Tibial artery (tissue), 4 donors: ENCODE measurements at regions not wholly inside any gene's neighbourhood (a gene's known extent, or its start where the extent isn't known, plus 50 kb on each side); places are given as distances from the start of the nearest gene placed in this dataset.

Experiments used
- DNase-seq, 2 donors: peaks; one replicate each; pipeline ENCODE4 v3.0.0-alpha.2; 2019
- H3K27ac ChIP-seq, 2 donors: fragments of 200-600 bp; sonication (generic) in 1 of 2; 1 replicate in 1 of 2; 2 replicates in 1 of 2; pipeline ENCODE4 v1.5.1; 2018 to 2019; ENCODE audit warnings: mild to moderate bottlenecking in 1 of 2
- H3K27me3 ChIP-seq, 2 donors: fragments of 200-600 bp; sonication (generic) in 1 of 2; one replicate each; pipeline versions ENCODE4 v1.5.1 to v1.6.0; 2016 to 2019
- H3K36me3 ChIP-seq, 3 donors: fragments of 200-600 bp; sonication (generic) in 2 of 3; one replicate each; pipeline ENCODE4 v1.5.1; 2016 to 2019; ENCODE audit warnings: mild to moderate bottlenecking in 2 of 3
- H3K4me1 ChIP-seq, 4 donors: fragments of 200-600 bp; sonication (generic) in 2 of 4; 1 replicate in 3 of 4; 2 replicates in 1 of 4; pipeline ENCODE4 v1.5.1; 2016 to 2019
- H3K4me3 ChIP-seq, 2 donors: fragments of 200-600 bp; sonication (generic) in 1 of 2; 1 replicate in 1 of 2; 2 replicates in 1 of 2; pipeline ENCODE4 v1.5.1; 2018 to 2019; ENCODE audit warnings: mild to moderate bottlenecking in 2 of 2
- H3K9me3 ChIP-seq, 3 donors: fragments of 200-600 bp; sonication (generic) in 1 of 3; one replicate each; pipeline ENCODE4 v1.5.1; 2016 to 2019
- intact Hi-C: fragments of 100-400 bp; cut with DNase I; formaldehyde crosslinking; loops from one replicate; pipeline ENCODE4 v1.15.0; 2023; ENCODE audit warnings: low total_unique reads
- TF ChIP-seq, protein P1 (sequence below), 2 experiments: fragments of 200-600 bp in 1 of 2; fragments of 450-650 bp in 1 of 2; IDR thresholded peaks; one replicate each; pipeline ENCODE4 v1.5.1; 2017 to 2019; ENCODE audit warnings: antibody characterized with exemption in 2 of 2, mild to moderate bottlenecking in 1 of 2, moderate library complexity in 1 of 2

GRCh38 chr6:140487586-140487985 is 1113.1 kb upstream of the CITED2 start:
- intact Hi-C loops, result no loop called here
- H3K4me1 ChIP-seq, result peaks cover 0 to 22% (median 16%) of the 10 kb centered on the region in 4 donors
- peaks cover 0 to 4% (median 4%) of the 10 kb centered on the region in 3 donors for H3K9me3 ChIP-seq
- TF ChIP-seq, protein P1, sequence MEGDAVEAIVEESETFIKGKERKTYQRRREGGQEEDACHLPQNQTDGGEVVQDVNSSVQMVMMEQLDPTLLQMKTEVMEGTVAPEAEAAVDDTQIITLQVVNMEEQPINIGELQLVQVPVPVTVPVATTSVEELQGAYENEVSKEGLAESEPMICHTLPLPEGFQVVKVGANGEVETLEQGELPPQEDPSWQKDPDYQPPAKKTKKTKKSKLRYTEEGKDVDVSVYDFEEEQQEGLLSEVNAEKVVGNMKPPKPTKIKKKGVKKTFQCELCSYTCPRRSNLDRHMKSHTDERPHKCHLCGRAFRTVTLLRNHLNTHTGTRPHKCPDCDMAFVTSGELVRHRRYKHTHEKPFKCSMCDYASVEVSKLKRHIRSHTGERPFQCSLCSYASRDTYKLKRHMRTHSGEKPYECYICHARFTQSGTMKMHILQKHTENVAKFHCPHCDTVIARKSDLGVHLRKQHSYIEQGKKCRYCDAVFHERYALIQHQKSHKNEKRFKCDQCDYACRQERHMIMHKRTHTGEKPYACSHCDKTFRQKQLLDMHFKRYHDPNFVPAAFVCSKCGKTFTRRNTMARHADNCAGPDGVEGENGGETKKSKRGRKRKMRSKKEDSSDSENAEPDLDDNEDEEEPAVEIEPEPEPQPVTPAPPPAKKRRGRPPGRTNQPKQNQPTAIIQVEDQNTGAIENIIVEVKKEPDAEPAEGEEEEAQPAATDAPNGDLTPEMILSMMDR (IDR thresholded peaks at IDR 0.05), result no peak
- H3K36me3 ChIP-seq, result no peaks in the 10 kb centered on the region
- no peak overlapping the region for H3K4me3 ChIP-seq
- no peaks in the 10 kb centered on the region for H3K27me3 ChIP-seq
- no peak for DNase-seq
- H3K27ac ChIP-seq, result no peak overlapping the region

- Histone ChIP-seq H3K36me3 (no peaks in the 10 kb centered on the region), H3K9me3 (peaks cover 0 to 4% (median 3%) of the 10 kb centered on the region in 3 donors), H3K4me1 (peaks cover 0 to 22% (median 16%) of the 10 kb centered on the region in 4 donors), H3K4me3 (no peak overlapping the region), H3K27ac (peak overlapping the region; percentile 29 to 48), H3K27me3 (no peaks in the 10 kb centered on the region)
- intact Hi-C loops, result no loop called here
- TF ChIP-seq, protein P1 (IDR thresholded peaks at IDR 0.05), result no peak
- no peak for DNase-seq
These were observed 1112.3 kb upstream of the CITED2 start for GRCh38 chr6:140486450-140487361.

DNA sequence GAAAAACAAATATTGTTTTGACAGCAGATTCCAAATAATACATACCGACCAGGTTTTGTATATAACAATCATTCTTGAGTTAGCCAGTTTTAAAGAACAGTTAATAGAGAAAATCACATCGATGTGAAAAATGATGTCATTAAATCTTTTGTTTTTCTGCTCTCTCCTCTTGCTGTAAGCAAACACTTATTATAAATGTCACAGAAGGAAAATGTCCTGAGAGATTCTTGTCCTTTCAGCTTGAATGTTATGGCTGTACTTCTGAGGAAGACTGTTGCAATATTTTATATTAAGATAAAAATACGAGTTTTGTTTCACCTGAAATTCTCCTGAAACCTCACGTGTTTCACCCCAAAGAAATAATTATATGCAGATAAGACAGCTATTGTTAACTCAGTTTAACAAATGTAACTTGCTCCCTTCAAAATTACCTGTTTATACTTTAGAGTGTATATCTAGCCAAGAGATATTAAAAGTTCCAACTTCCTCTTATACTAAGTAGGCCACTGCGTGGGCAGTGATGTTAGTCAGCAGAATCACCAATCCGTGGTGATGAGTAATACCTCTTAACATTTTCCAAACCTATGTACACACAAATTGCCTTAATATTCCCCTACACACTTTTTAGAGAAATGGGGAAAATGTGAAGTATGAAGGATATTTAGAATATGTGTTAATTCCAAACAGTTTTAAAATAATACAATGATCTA is 1111.4 kb upstream of the CITED2 start:
- intact Hi-C loops, result no loop called here
- TF ChIP-seq, protein P1 (IDR thresholded peaks at IDR 0.05), result no peak
- no peak overlapping the region for H3K4me3 ChIP-seq
- H3K9me3 ChIP-seq, result peaks cover 0 to 4% (median 3%) of the 10 kb centered on the region in 3 donors
- peak overlapping the region; percentile 29 to 48 for H3K27ac ChIP-seq
- peaks cover 0 to 22% (median 16%) of the 10 kb centered on the region in 4 donors for H3K4me1 ChIP-seq
- H3K27me3 ChIP-seq, result no peaks in the 10 kb centered on the region
- H3K36me3 ChIP-seq, result no peaks in the 10 kb centered on the region
- peak in 1 of 2 donors; percentile 26 for DNase-seq

DNA sequence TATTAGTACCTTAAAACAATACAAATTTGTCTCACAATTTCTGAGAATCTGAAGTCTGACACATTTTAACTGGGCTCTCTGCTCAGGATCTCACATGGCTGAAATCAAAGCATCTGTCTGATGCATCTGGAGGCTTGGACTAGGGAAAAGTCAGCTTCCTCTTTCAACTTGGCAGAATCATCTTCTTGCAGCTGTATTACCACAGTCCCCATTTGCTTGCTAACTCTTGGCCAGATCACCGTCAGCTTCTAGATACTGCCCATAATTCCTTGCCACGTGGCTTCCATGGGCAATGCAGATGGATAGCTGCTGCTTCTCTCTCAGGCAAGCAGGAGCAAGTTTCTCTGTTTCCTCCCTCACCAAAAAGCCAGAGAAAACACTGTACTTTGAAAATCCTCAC is 1106.4 kb upstream of the CITED2 start:
- DNase-seq, result peak; percentile 24 to 55
- no peaks in the 10 kb centered on the region for H3K27me3 ChIP-seq
- intact Hi-C loops, result no loop called here
- peaks cover 0 to 13% (median 9%) of the 10 kb centered on the region in 4 donors for H3K4me1 ChIP-seq
- H3K27ac ChIP-seq, result no peak overlapping the region
- H3K9me3 ChIP-seq, result peaks cover 0 to 5% (median 0%) of the 10 kb centered on the region in 3 donors
- no peak overlapping the region for H3K4me3 ChIP-seq
- no peaks in the 10 kb centered on the region for H3K36me3 ChIP-seq
- TF ChIP-seq, protein P1 (IDR thresholded peaks at IDR 0.05), result no peak

- intact Hi-C loops, result no loop called here
These were observed 1104.2 kb upstream of the CITED2 start for GRCh38 chr6:140478631-140479030.

More at GRCh38 chr6:140478631-140479030, 1104.2 kb upstream of the CITED2 start:
- TF ChIP-seq, protein P1 (IDR thresholded peaks at IDR 0.05), result no peak
- Histone ChIP-seq H3K27ac (no peak overlapping the region), H3K4me1 (no peaks in the 10 kb centered on the region), H3K9me3 (peaks cover 0 to 5% (median 0%) of the 10 kb centered on the region in 3 donors), H3K27me3 (no peaks in the 10 kb centered on the region), H3K4me3 (no peak overlapping the region), H3K36me3 (no peaks in the 10 kb centered on the region)
- DNase-seq, result no peak
